ENCODE measurements at regions not wholly inside any gene's neighbourhood (a gene's known extent, or its start where the extent isn't known, plus 50 kb on each side); places are given as distances from the start of the nearest gene placed in this dataset.

GRCh38 chr1:177432897-177433296 is 262.1 kb downstream of the BRINP2 start:
- no peaks in the 10 kb centered on the region for H3K36me3 ChIP-seq
- H3K4me1 ChIP-seq (replicated peaks), result no peaks in the 10 kb centered on the region
- H3K27ac ChIP-seq, result no peak overlapping the region
- TF ChIP-seq POLR2AphosphoS5 (IDR thresholded peaks at IDR 0.05), result no peak
- TF ChIP-seq, protein P1, sequence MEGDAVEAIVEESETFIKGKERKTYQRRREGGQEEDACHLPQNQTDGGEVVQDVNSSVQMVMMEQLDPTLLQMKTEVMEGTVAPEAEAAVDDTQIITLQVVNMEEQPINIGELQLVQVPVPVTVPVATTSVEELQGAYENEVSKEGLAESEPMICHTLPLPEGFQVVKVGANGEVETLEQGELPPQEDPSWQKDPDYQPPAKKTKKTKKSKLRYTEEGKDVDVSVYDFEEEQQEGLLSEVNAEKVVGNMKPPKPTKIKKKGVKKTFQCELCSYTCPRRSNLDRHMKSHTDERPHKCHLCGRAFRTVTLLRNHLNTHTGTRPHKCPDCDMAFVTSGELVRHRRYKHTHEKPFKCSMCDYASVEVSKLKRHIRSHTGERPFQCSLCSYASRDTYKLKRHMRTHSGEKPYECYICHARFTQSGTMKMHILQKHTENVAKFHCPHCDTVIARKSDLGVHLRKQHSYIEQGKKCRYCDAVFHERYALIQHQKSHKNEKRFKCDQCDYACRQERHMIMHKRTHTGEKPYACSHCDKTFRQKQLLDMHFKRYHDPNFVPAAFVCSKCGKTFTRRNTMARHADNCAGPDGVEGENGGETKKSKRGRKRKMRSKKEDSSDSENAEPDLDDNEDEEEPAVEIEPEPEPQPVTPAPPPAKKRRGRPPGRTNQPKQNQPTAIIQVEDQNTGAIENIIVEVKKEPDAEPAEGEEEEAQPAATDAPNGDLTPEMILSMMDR (IDR thresholded peaks at IDR 0.05), result no peak
- WGBS, result 97% methylated on average over 1 of the region's 1 CpG
- H3K4me3 ChIP-seq, result no peak overlapping the region
- intact Hi-C loops (cut with DNase I), result no loop called here
- H3K27me3 ChIP-seq (replicated peaks; ENCODE audit: insufficient read depth), result no peaks in the 10 kb centered on the region
- no peaks in the 10 kb centered on the region for H3K9me3 ChIP-seq
- DNase-seq (ENCODE audit: low spot score), result no peak

GRCh38 chr1:177431123-177431522 is 260.4 kb downstream of the BRINP2 start:
- Histone ChIP-seq H3K27ac (no peak overlapping the region), H3K4me1 (replicated peaks) (no peaks in the 10 kb centered on the region), H3K4me3 (no peak overlapping the region), H3K9me3 (no peaks in the 10 kb centered on the region), H3K36me3 (no peaks in the 10 kb centered on the region), H3K27me3 (replicated peaks; ENCODE audit: insufficient read depth) (no peaks in the 10 kb centered on the region)
- TF ChIP-seq POLR2AphosphoS5 (IDR thresholded peaks at IDR 0.05) (no peak), POLR2A (IDR thresholded peaks at IDR 0.05) (no peak)
- TF ChIP-seq, protein P1 (IDR thresholded peaks at IDR 0.05), result no peak
- intact Hi-C loops (cut with DNase I), result no loop called here
- no peak for DNase-seq (ENCODE audit: low spot score)
- 80% methylated on average over 1 of the region's 1 CpG for WGBS

DNA sequence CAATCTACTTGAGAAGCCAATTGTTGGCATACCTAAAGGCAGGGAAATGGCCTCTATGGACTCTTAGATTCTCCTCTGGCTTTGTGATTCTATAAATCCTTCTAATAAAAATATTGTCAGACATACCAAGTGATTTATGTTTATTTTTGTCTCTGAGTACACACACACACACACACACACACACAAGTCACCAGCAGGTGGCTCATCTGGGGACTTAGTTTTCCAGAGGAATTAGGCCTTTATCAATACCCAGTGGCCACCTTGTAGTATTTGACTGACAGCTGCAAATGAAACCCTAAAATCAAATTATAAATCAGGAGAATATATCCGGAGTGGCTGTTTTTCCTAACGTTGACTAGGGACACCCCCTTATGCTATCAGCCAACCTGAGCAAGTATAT is 258.5 kb downstream of the BRINP2 start:
- H3K9me3 ChIP-seq, result no peaks in the 10 kb centered on the region
- no peaks in the 10 kb centered on the region for H3K36me3 ChIP-seq
- no peaks in the 10 kb centered on the region for H3K4me1 ChIP-seq (replicated peaks)
- intact Hi-C loops (cut with DNase I), result no loop called here
- no peak for TF ChIP-seq POLR2A (IDR thresholded peaks at IDR 0.05)
- TF ChIP-seq, protein P1 (IDR thresholded peaks at IDR 0.05), result no peak
- no peak for TF ChIP-seq POLR2AphosphoS5 (IDR thresholded peaks at IDR 0.05)
- 80% methylated on average over 2 of the region's 2 CpGs for WGBS
- H3K4me3 ChIP-seq, result no peak overlapping the region
- H3K27me3 ChIP-seq (replicated peaks; ENCODE audit: insufficient read depth), result no peaks in the 10 kb centered on the region
- DNase-seq (ENCODE audit: low spot score), result no peak
- H3K27ac ChIP-seq, result no peak overlapping the region

DNA sequence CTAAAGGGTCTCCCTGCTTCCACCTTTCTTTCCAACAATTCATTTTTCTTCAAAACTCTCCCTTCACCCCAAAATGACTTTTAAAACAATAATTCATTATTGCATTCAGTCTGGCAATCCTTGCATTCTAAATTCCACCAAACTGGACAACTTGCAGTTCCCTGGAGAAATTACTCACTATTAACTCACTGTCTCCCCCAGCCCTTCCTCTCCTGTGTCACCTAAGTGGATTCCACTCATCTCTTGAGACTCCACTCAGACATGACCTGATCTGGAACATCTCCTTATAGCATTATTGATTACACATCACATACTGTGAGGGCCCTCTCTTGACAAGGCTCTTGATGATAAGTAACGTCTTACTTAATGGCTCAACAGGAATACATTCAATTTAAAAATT is 257.1 kb downstream of the BRINP2 start:
- TF ChIP-seq POLR2A (IDR thresholded peaks at IDR 0.05) (no peak), POLR2AphosphoS5 (IDR thresholded peaks at IDR 0.05) (no peak)
- TF ChIP-seq, protein P1 (IDR thresholded peaks at IDR 0.05), result no peak
- Histone ChIP-seq H3K4me1 (replicated peaks) (no peaks in the 10 kb centered on the region), H3K9me3 (no peaks in the 10 kb centered on the region), H3K4me3 (no peak overlapping the region), H3K36me3 (no peaks in the 10 kb centered on the region), H3K27ac (no peak overlapping the region), H3K27me3 (replicated peaks; ENCODE audit: insufficient read depth) (no peaks in the 10 kb centered on the region)
- no peak for DNase-seq (ENCODE audit: low spot score)
- intact Hi-C loops (cut with DNase I), result no loop called here
- WGBS, result 78% methylated on average over 1 of the region's 1 CpG

DNA sequence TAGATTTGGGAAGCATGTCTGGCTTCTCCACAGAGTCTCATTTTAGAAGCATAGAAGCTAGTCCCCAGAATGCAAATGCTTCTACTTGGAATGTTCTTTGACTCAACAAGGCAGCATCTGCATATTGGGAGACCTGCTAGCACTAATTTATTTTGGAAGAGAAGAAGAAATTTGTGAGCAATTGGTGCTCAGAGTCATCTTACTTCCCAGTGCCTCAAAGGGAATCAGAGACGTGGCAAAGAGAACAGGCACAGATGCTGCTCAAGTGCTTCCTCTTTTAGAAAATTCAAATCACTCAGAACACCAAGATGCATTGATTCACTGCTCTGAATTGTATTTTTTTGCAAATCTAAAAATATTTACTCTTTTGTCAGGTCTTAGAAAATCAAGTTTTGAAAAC is 255.7 kb downstream of the BRINP2 start:
- no peak for DNase-seq (ENCODE audit: low spot score)
- H3K27me3 ChIP-seq (replicated peaks; ENCODE audit: insufficient read depth), result no peaks in the 10 kb centered on the region
- 62% methylated on average over 1 of the region's 1 CpG for WGBS

More for the DNA sequence above, 255.7 kb downstream of the BRINP2 start:
- no peak overlapping the region for H3K27ac ChIP-seq
- H3K9me3 ChIP-seq, result no peaks in the 10 kb centered on the region
- intact Hi-C loops (cut with DNase I), result no loop called here
- no peak overlapping the region for H3K4me3 ChIP-seq
- H3K4me1 ChIP-seq (replicated peaks), result no peaks in the 10 kb centered on the region
- H3K36me3 ChIP-seq, result no peaks in the 10 kb centered on the region
- no peak for TF ChIP-seq POLR2A (IDR thresholded peaks at IDR 0.05)
- no peak for TF ChIP-seq POLR2AphosphoS5 (IDR thresholded peaks at IDR 0.05)
- TF ChIP-seq, protein P1 (IDR thresholded peaks at IDR 0.05), result no peak
